CD4-positive, CD25-positive, alpha-beta regulatory T cell (primary cell): ENCODE measurements at regions not wholly inside any gene's neighbourhood (a gene's known extent, or its start where the extent isn't known, plus 50 kb on each side); places are given as distances from the start of the nearest gene placed in this dataset.

Experiments
- ATAC-seq, 2 donors: fragments of 150-1000 bp; cut with Tn5 transposase; one replicate each; pipeline ENCODE4 v1.10.0; 2021; ENCODE audit warnings: low read depth in 2 of 2, moderate number of reproducible peaks in 2 of 2, moderate library complexity in 1 of 2
- DNase-seq, 3 donors: peaks; one replicate each; pipeline versions ENCODE4 v3.0.0 to v3.0.0-alpha.2; 2012 to 2022; ENCODE audit warnings: mixed read lengths in 1 of 3
- H3K27ac ChIP-seq: one replicate; pipeline ENCODE4 v1.7.0; 2013; ENCODE audit warnings: mild to moderate bottlenecking, low read length; ENCODE audit not compliant: insufficient read depth, poor library complexity, severe bottlenecking
- H3K27me3 ChIP-seq: one replicate; pipeline ENCODE4 v1.7.0; 2013; ENCODE audit warnings: low read length; ENCODE audit not compliant: control insufficient read depth, insufficient read depth
- H3K36me3 ChIP-seq: one replicate; pipeline ENCODE4 v1.7.0; 2013; ENCODE audit warnings: mild to moderate bottlenecking, low read length, moderate library complexity; ENCODE audit not compliant: control insufficient read depth, insufficient read depth
- H3K4me1 ChIP-seq: 2 replicates; pipeline ENCODE4 v1.7.0; 2013; ENCODE audit warnings: mild to moderate bottlenecking, low read length; ENCODE audit not compliant: insufficient read depth, control insufficient read depth, poor library complexity, severe bottlenecking
- H3K4me3 ChIP-seq: one replicate; pipeline ENCODE4 v1.7.0; 2013; ENCODE audit warnings: low read depth, mild to moderate bottlenecking, low read length, moderate library complexity
- H3K9me3 ChIP-seq, 2 experiments: 1 replicate in 1 of 2; 2 replicates in 1 of 2; pipeline ENCODE4 v1.7.0; 2013; ENCODE audit warnings: low read length in 2 of 2, mild to moderate bottlenecking in 1 of 2, moderate library complexity in 1 of 2; ENCODE audit not compliant: control insufficient read depth in 2 of 2
- H3K27ac Mint-ChIP-seq, 3 donors: one replicate each; pipeline ENCODE4 v1.8.0; 2020 to 2022; ENCODE audit warnings: mild to moderate bottlenecking in 3 of 3, mixed read lengths in 3 of 3, moderate library complexity in 2 of 3
- H3K27me3 Mint-ChIP-seq: one replicate; pipeline ENCODE4 v1.8.0; 2022; ENCODE audit warnings: mild to moderate bottlenecking, mixed read lengths
- H3K36me3 Mint-ChIP-seq: one replicate; pipeline ENCODE4 v1.8.0; 2020; ENCODE audit warnings: mixed read lengths
- H3K4me1 Mint-ChIP-seq, 4 donors: one replicate each; pipeline ENCODE4 v1.8.0; 2020 to 2022; ENCODE audit warnings: mixed read lengths in 4 of 4, mild to moderate bottlenecking in 1 of 4
- H3K4me3 Mint-ChIP-seq, 4 donors: one replicate each; pipeline ENCODE4 v1.8.0; 2020 to 2022; ENCODE audit warnings: mild to moderate bottlenecking in 4 of 4, mixed read lengths in 4 of 4, moderate library complexity in 3 of 4
- H3K9me3 Mint-ChIP-seq, 7 donors: one replicate each; pipeline ENCODE4 v1.8.0; 2020 to 2022; ENCODE audit warnings: mixed read lengths in 7 of 7, mild to moderate bottlenecking in 3 of 7, moderate library complexity in 2 of 7

DNA sequence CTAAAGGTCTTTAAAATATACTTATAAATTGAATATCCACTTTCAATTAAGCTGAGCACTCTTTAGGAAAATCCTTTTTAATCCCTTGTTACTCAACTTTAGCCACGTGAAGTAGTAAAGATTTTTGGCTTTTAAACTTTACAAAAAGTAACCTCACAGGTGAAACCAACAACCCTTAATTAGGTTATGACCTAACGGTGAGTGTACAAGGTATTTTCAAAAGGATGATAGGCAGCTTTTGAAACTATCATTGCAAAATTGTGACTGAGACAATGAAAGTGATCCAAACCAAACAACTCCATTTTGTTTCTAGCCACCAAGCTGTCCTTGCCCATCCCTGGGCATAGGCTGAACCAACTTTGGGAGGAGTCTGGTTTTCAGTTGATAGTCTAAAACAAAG is 940.2 kb downstream of the OTOL1 start:
- no peak overlapping the region for H3K4me3 Mint-ChIP-seq
- DNase-seq (no peak), ATAC-seq (no peak)
- H3K4me1 Mint-ChIP-seq, result no peaks in the 10 kb centered on the region
- H3K9me3 Mint-ChIP-seq, result peaks cover 2 to 22% (median 6%) of the 10 kb centered on the region in 7 donors
- Histone ChIP-seq H3K27ac (no peak overlapping the region), H3K27me3 (no peaks in the 10 kb centered on the region), H3K36me3 (no peaks in the 10 kb centered on the region), H3K4me1 (no peaks in the 10 kb centered on the region), H3K4me3 (no peak overlapping the region), H3K9me3 (peaks cover 5 to 10% of the 10 kb centered on the region in 2 experiments)
- no peaks in the 10 kb centered on the region for H3K36me3 Mint-ChIP-seq
- no peak overlapping the region for H3K27ac Mint-ChIP-seq
- H3K27me3 Mint-ChIP-seq, result no peaks in the 10 kb centered on the region

- Mint-ChIP-seq H3K9me3 (peaks cover 2 to 22% (median 6%) of the 10 kb centered on the region in 7 donors), H3K4me3 (no peak overlapping the region), H3K27ac (no peak overlapping the region), H3K27me3 (no peaks in the 10 kb centered on the region), H3K36me3 (no peaks in the 10 kb centered on the region), H3K4me1 (no peaks in the 10 kb centered on the region)
- H3K4me3 ChIP-seq, result no peak overlapping the region
- peaks cover 5 to 10% of the 10 kb centered on the region in 2 experiments for H3K9me3 ChIP-seq
- ATAC-seq (no peak), DNase-seq (no peak)
- H3K4me1 ChIP-seq, result no peaks in the 10 kb centered on the region
- no peaks in the 10 kb centered on the region for H3K36me3 ChIP-seq
- no peaks in the 10 kb centered on the region for H3K27me3 ChIP-seq
- no peak overlapping the region for H3K27ac ChIP-seq
Measured at GRCh38 chr3:162437480-162437879, 940.9 kb downstream of the OTOL1 start.

- H3K36me3 ChIP-seq, result no peaks in the 10 kb centered on the region
- H3K27me3 ChIP-seq, result no peaks in the 10 kb centered on the region
- no peak overlapping the region for H3K27ac ChIP-seq
- DNase-seq (no peak), ATAC-seq (no peak)
- Mint-ChIP-seq H3K4me3 (no peak overlapping the region), H3K27ac (no peak overlapping the region), H3K27me3 (no peaks in the 10 kb centered on the region), H3K36me3 (no peaks in the 10 kb centered on the region), H3K9me3 (peaks cover 0 to 13% (median 3%) of the 10 kb centered on the region in 7 donors), H3K4me1 (no peaks in the 10 kb centered on the region)
- H3K9me3 ChIP-seq, result peaks cover 0 to 10% of the 10 kb centered on the region in 2 experiments
- no peak overlapping the region for H3K4me3 ChIP-seq
- no peaks in the 10 kb centered on the region for H3K4me1 ChIP-seq
Measured at GRCh38 chr3:162441716-162442115, 945.1 kb downstream of the OTOL1 start.

- Histone ChIP-seq H3K27ac (no peak overlapping the region), H3K4me1 (no peaks in the 10 kb centered on the region), H3K9me3 (peaks cover 0 to 9% of the 10 kb centered on the region in 2 experiments), H3K27me3 (no peaks in the 10 kb centered on the region), H3K4me3 (no peak overlapping the region), H3K36me3 (no peaks in the 10 kb centered on the region)
- ATAC-seq (no peak), DNase-seq (no peak)
- H3K4me3 Mint-ChIP-seq, result no peak overlapping the region
- no peak overlapping the region for H3K27ac Mint-ChIP-seq
- peaks cover 0 to 14% (median 4%) of the 10 kb centered on the region in 7 donors for H3K9me3 Mint-ChIP-seq
- H3K36me3 Mint-ChIP-seq, result no peaks in the 10 kb centered on the region
- no peaks in the 10 kb centered on the region for H3K27me3 Mint-ChIP-seq
- no peaks in the 10 kb centered on the region for H3K4me1 Mint-ChIP-seq
Measured at GRCh38 chr3:162443376-162443775, 946.8 kb downstream of the OTOL1 start.

DNA sequence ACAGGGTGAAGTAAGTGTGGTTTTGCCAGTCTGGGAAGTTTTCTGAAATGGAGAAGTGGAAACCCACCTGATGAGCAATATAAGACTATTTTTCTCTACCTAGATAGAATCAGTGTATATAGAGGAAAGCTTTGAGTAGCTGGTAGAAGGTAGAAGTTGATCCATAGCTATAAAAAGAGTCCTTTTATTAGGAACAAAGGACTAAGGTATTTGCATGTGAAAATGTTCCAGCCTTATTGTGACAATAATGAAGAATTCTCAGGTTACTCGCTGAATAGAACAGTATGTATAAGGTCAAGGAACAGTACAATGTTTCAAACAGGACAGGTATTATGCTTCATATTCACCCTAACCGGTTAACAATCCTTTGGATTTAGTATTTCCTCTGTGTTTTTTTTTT is 972.2 kb downstream of the OTOL1 start:
- H3K36me3 ChIP-seq, result no peaks in the 10 kb centered on the region
- no peaks in the 10 kb centered on the region for H3K27me3 ChIP-seq
- H3K36me3 Mint-ChIP-seq, result no peaks in the 10 kb centered on the region
- H3K9me3 Mint-ChIP-seq, result peaks cover 0 to 19% (median 3%) of the 10 kb centered on the region in 7 donors
- H3K27ac ChIP-seq, result no peak overlapping the region
- H3K4me3 Mint-ChIP-seq, result no peak overlapping the region
- ATAC-seq, result no peak
- no peaks in the 10 kb centered on the region for H3K27me3 Mint-ChIP-seq
- no peaks in the 10 kb centered on the region for H3K4me1 Mint-ChIP-seq
- no peak overlapping the region for H3K4me3 ChIP-seq
- H3K27ac Mint-ChIP-seq, result no peak overlapping the region
- H3K4me1 ChIP-seq, result no peaks in the 10 kb centered on the region
- no peaks in the 10 kb centered on the region for H3K9me3 ChIP-seq
- no peak for DNase-seq

- no peaks in the 10 kb centered on the region for H3K36me3 ChIP-seq
- Mint-ChIP-seq H3K4me3 (no peak overlapping the region), H3K9me3 (peaks cover 2 to 15% (median 7%) of the 10 kb centered on the region in 7 donors), H3K4me1 (no peaks in the 10 kb centered on the region), H3K36me3 (no peaks in the 10 kb centered on the region), H3K27me3 (no peaks in the 10 kb centered on the region), H3K27ac (no peak overlapping the region)
- H3K4me3 ChIP-seq, result no peak overlapping the region
- no peaks in the 10 kb centered on the region for H3K27me3 ChIP-seq
- no peak overlapping the region for H3K27ac ChIP-seq
- no peak for ATAC-seq
- no peaks in the 10 kb centered on the region for H3K4me1 ChIP-seq
- no peak for DNase-seq
- peaks cover 2 to 5% of the 10 kb centered on the region in 2 experiments for H3K9me3 ChIP-seq
Measured at GRCh38 chr3:162487138-162487537, 990.5 kb downstream of the OTOL1 start.

DNA sequence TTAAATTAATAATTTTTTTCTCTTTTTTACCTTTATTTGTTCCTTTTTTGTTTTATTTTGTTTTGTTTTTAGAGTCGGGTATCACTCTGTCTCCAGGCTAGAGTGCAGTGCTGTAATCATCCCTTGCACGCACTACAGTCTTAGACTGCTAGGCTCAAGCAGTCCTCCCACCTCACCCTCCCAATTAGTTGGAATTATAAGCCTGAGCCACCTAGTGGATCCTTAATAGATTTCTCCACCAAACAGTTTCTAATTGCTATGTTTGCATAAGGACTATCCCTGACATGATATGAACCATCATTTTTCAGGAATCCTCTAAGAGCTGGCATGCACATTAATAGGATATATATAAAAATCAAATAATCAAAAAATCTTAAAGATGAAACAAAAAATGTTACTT is 993.2 kb downstream of the OTOL1 start:
- Mint-ChIP-seq H3K27ac (no peak overlapping the region), H3K4me3 (no peak overlapping the region), H3K9me3 (peaks cover 2 to 16% (median 7%) of the 10 kb centered on the region in 7 donors), H3K36me3 (no peaks in the 10 kb centered on the region), H3K27me3 (no peaks in the 10 kb centered on the region), H3K4me1 (no peaks in the 10 kb centered on the region)
- Histone ChIP-seq H3K4me1 (no peaks in the 10 kb centered on the region), H3K4me3 (no peak overlapping the region), H3K36me3 (no peaks in the 10 kb centered on the region), H3K9me3 (peaks cover 0 to 3% of the 10 kb centered on the region in 2 experiments), H3K27me3 (no peaks in the 10 kb centered on the region), H3K27ac (no peak overlapping the region)
- DNase-seq (no peak), ATAC-seq (no peak)

- no peaks in the 10 kb centered on the region for H3K27me3 Mint-ChIP-seq
- Histone ChIP-seq H3K9me3 (peaks cover 0 to 5% of the 10 kb centered on the region in 2 experiments), H3K4me3 (no peak overlapping the region), H3K4me1 (no peaks in the 10 kb centered on the region), H3K36me3 (no peaks in the 10 kb centered on the region), H3K27ac (no peak overlapping the region), H3K27me3 (no peaks in the 10 kb centered on the region)
- no peaks in the 10 kb centered on the region for H3K36me3 Mint-ChIP-seq
- peaks cover 2 to 23% (median 7%) of the 10 kb centered on the region in 7 donors for H3K9me3 Mint-ChIP-seq
- H3K4me3 Mint-ChIP-seq, result no peak overlapping the region
- no peaks in the 10 kb centered on the region for H3K4me1 Mint-ChIP-seq
- no peak for DNase-seq
- no peak for ATAC-seq
- H3K27ac Mint-ChIP-seq, result no peak overlapping the region
Measured at GRCh38 chr3:162491952-162492351, 995.3 kb downstream of the OTOL1 start.
